B cell (primary cell): ENCODE measurements at regions not wholly inside any gene's neighbourhood (a gene's known extent, or its start where the extent isn't known, plus 50 kb on each side); places are given as distances from the start of the nearest gene placed in this dataset.

ENCODE experiments used
- ATAC-seq: fragments of 200-7000 bp; cut with Tn5 transposase; one replicate; pipeline ENCODE4 v1.10.0; 2021; ENCODE audit warnings: low read depth, mild to moderate bottlenecking, moderate number of reproducible peaks, moderate library complexity
- CTCF ChIA-PET: fragments of 350-600 bp; sonication (Branson Sonifier 250); formaldehyde crosslinking; loops from one replicate; lab custom pipeline; 2021; ENCODE audit warnings: antibody characterized with exemption, inconsistent platforms; lab: Charles Lee
- POLR2A ChIA-PET: fragments of 350-600 bp; sonication (Branson Sonifier 250); formaldehyde crosslinking; loops from one replicate; lab custom pipeline; 2021; ENCODE audit warnings: antibody characterized with exemption; lab: Charles Lee
- DNase-seq: peaks from one replicate; pipeline ENCODE4 v3.0.0; 2013
- H2AFZ ChIP-seq: 2 replicates; pipeline ENCODE4 v1.6.1; 2012; ENCODE audit warnings: mild to moderate bottlenecking, low read depth, low read length; ENCODE audit not compliant: insufficient read depth, poor library complexity, severe bottlenecking
- H3K27ac ChIP-seq, 2 donors: 1 replicate in 1 of 2; 2 replicates in 1 of 2; pipeline ENCODE4 v1.5.1; 2012 to 2013; ENCODE audit warnings: low read length in 2 of 2, mild to moderate bottlenecking in 2 of 2, moderate library complexity in 1 of 2
- H3K27me3 ChIP-seq, 4 experiments: fragments of 200-600 bp in 1 of 4; sonication (generic) in 1 of 4; replicated peaks in 1 of 4; 1 replicate in 2 of 4; 2 replicates in 2 of 4; pipeline versions ENCODE4 v1.6.1 to v1.7.0; 2013 to 2016; ENCODE audit warnings: low read length in 3 of 4, mild to moderate bottlenecking in 2 of 4, mixed read lengths in 1 of 4, moderate library complexity in 1 of 4; ENCODE audit not compliant: insufficient read depth in 4 of 4, control insufficient read depth in 3 of 4; ENCODE audit errors: control extremely low read depth in 1 of 4
- H3K36me3 ChIP-seq, 2 experiments: replicated peaks in 1 of 2; 1 replicate in 1 of 2; 2 replicates in 1 of 2; pipeline versions ENCODE4 v1.6.1 to v1.7.1; 2013; ENCODE audit warnings: low read length in 1 of 2; ENCODE audit not compliant: insufficient read depth in 2 of 2, control insufficient read depth in 1 of 2; ENCODE audit errors: control extremely low read depth in 1 of 2, extremely low read depth in 1 of 2
- H3K4me1 ChIP-seq, 2 donors: fragments of 200-600 bp in 1 of 2; sonication (generic) in 1 of 2; 1 replicate in 1 of 2; 2 replicates in 1 of 2; pipeline versions ENCODE4 v1.5.1 to v1.6.1; 2013 to 2017; ENCODE audit warnings: low read length in 2 of 2; ENCODE audit not compliant: control insufficient read depth in 2 of 2, insufficient read depth in 2 of 2
- H3K4me2 ChIP-seq: replicated peaks from 2 replicates; pipeline ENCODE3; 2012; ENCODE audit warnings: mild to moderate bottlenecking, low read depth, low read length; ENCODE audit not compliant: poor library complexity, severe bottlenecking
- H3K4me3 ChIP-seq, 5 experiments: fragments of 200-600 bp in 1 of 5; sonication (generic) in 1 of 5; 1 replicate in 3 of 5; 2 replicates in 2 of 5; pipeline versions ENCODE4 v1.5.1 to v1.7.0; 2011 to 2016; ENCODE audit warnings: low read length in 4 of 5, mild to moderate bottlenecking in 4 of 5, low read depth in 2 of 5, control low read depth in 1 of 5, moderate library complexity in 1 of 5; ENCODE audit not compliant: insufficient read depth in 1 of 5; ENCODE audit errors: control extremely low read depth in 1 of 5, extremely low read depth in 1 of 5
- H3K79me2 ChIP-seq: fragments of 200-600 bp; sonication (generic); one replicate; pipeline ENCODE4 v1.6.0; 2016; ENCODE audit warnings: low read length; ENCODE audit not compliant: control insufficient read depth, insufficient read depth
- H3K9ac ChIP-seq: fragments of 200-600 bp; sonication (generic); 2 replicates; pipeline ENCODE4 v1.6.1; 2017; ENCODE audit warnings: mild to moderate bottlenecking, low read length, moderate library complexity
- H3K9me3 ChIP-seq, 3 donors: one replicate each; pipeline versions ENCODE4 v1.6.1 to v1.7.1; 2013; ENCODE audit warnings: low read length in 2 of 3; ENCODE audit not compliant: control insufficient read depth in 2 of 3, insufficient read depth in 1 of 3; ENCODE audit errors: control extremely low read depth in 1 of 3
- H4K20me1 ChIP-seq: 2 replicates; pipeline ENCODE4 v1.6.0; 2012; ENCODE audit warnings: mild to moderate bottlenecking, low read length; ENCODE audit not compliant: insufficient read depth, control insufficient read depth, poor library complexity, severe bottlenecking
- H3K27ac Mint-ChIP-seq: one replicate; pipeline ENCODE4 v1.8.0; 2021; ENCODE audit warnings: mixed read lengths
- H3K27me3 Mint-ChIP-seq: one replicate; pipeline ENCODE4 v1.8.0; 2021; ENCODE audit warnings: mixed read lengths
- H3K4me1 Mint-ChIP-seq: one replicate; pipeline ENCODE4 v1.8.0; 2021; ENCODE audit warnings: mixed read lengths
- H3K4me3 Mint-ChIP-seq: one replicate; pipeline ENCODE4 v1.8.0; 2021; ENCODE audit warnings: mixed read lengths
- H3K9me3 Mint-ChIP-seq: one replicate; pipeline ENCODE4 v1.8.0; 2022; ENCODE audit warnings: mixed read lengths; ENCODE audit not compliant: insufficient read depth
- EZH2 ChIP-seq: IDR thresholded peaks from 2 replicates; pipeline ENCODE4 v1.6.1; 2012; ENCODE audit warnings: borderline replicate concordance, low read depth, mild to moderate bottlenecking, moderate library complexity, low read length; ENCODE audit not compliant: insufficient read depth, poor library complexity, severe bottlenecking
- WGBS: methylation state at CpG from one replicate; pipeline ENCODE4 v1.1.5; 2013; ENCODE audit warnings: missing lambda C conversion rate; ENCODE audit not compliant: insufficient coverage; 5-methylcytosine and 5-hydroxymethylcytosine counted together
- intact Hi-C: fragments of 100-400 bp; cut with micrococcal nuclease; formaldehyde crosslinking; loops from one replicate; pipeline ENCODE4 v1.10.0; 2022
- TF ChIP-seq, protein P1 (sequence below): fragments of 200-600 bp; IDR thresholded peaks from one replicate; pipeline ENCODE4 v1.8.0; 2022; ENCODE audit warnings: antibody characterized with exemption, mild to moderate bottlenecking

DNA sequence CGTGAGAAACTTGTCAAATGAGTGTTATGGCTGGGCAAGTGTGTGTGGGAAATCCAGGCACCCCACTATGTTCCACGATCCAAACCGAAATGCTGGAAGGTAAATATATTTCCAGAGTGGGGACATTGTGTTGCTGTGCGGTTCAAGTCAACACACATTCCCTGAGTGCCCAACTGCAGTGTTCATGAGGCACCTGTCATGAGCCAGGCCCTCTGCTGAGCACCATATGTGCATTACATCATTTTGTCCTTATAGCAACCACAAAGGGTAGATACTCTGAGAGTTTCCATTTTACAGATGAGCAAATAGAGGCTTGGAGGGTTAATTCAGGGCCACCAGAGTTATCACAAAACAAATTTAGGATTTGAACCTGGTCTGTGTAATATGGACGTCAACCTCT, 59.9 kb upstream of the SOD1 start:
- Histone ChIP-seq H2AFZ (no peak overlapping the region), H3K79me2 (no peaks in the 10 kb centered on the region), H3K4me3 (no peak overlapping the region), H3K4me2 (no peak overlapping the region), H3K36me3 (no peaks in the 10 kb centered on the region), H3K9ac (no peak overlapping the region), H3K27ac (no peak overlapping the region), H3K27me3 (no peaks in the 10 kb centered on the region), H4K20me1 (no peaks in the 10 kb centered on the region), H3K9me3 (no peaks in the 10 kb centered on the region), H3K4me1 (peaks cover 3% of the 10 kb centered on the region in 2 donors)
- CTCF ChIA-PET = interaction anchor here (0.9 kb wide), 1 partner anchor 404 kb away, joined by 6 read pairs; no protein-coding TSS in a partner anchor
- no peak for ATAC-seq
- no peaks in the 10 kb centered on the region for H3K9me3 Mint-ChIP-seq
- TF ChIP-seq, protein P1, sequence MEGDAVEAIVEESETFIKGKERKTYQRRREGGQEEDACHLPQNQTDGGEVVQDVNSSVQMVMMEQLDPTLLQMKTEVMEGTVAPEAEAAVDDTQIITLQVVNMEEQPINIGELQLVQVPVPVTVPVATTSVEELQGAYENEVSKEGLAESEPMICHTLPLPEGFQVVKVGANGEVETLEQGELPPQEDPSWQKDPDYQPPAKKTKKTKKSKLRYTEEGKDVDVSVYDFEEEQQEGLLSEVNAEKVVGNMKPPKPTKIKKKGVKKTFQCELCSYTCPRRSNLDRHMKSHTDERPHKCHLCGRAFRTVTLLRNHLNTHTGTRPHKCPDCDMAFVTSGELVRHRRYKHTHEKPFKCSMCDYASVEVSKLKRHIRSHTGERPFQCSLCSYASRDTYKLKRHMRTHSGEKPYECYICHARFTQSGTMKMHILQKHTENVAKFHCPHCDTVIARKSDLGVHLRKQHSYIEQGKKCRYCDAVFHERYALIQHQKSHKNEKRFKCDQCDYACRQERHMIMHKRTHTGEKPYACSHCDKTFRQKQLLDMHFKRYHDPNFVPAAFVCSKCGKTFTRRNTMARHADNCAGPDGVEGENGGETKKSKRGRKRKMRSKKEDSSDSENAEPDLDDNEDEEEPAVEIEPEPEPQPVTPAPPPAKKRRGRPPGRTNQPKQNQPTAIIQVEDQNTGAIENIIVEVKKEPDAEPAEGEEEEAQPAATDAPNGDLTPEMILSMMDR = no peak
- TF ChIP-seq EZH2 = no peak
- H3K27ac Mint-ChIP-seq = no peak overlapping the region
- 100% methylated on average over 3 of the region's 5 CpGs for WGBS
- peaks cover 2% of the 10 kb centered on the region for H3K4me1 Mint-ChIP-seq
- no peak for DNase-seq
- H3K27me3 Mint-ChIP-seq = no peaks in the 10 kb centered on the region
- H3K4me3 Mint-ChIP-seq = no peak overlapping the region
- POLR2A ChIA-PET = no interaction called here
- intact Hi-C loops = no loop called here

GRCh38 chr21:31599013-31599412, 60.5 kb upstream of the SOD1 start:
- H3K4me1 ChIP-seq = no peaks in the 10 kb centered on the region
- DNase-seq (no peak), ATAC-seq (no peak)
- H3K4me3 ChIP-seq = no peak overlapping the region
- no peaks in the 10 kb centered on the region for H3K79me2 ChIP-seq
- H3K4me1 Mint-ChIP-seq = no peaks in the 10 kb centered on the region
- no peaks in the 10 kb centered on the region for H4K20me1 ChIP-seq
- H3K9me3 Mint-ChIP-seq = no peaks in the 10 kb centered on the region
- H3K4me2 ChIP-seq = no peak overlapping the region
- H2AFZ ChIP-seq = no peak overlapping the region
- no peaks in the 10 kb centered on the region for H3K27me3 Mint-ChIP-seq
- intact Hi-C loops = no loop called here
- CTCF ChIA-PET = interaction anchor here (0.9 kb wide), 1 partner anchor 403 kb away, joined by 6 read pairs; no protein-coding TSS in a partner anchor
- 77% methylated on average over 3 of the region's 3 CpGs for WGBS
- no peak for TF ChIP-seq EZH2
- TF ChIP-seq, protein P1 = no peak
- no peak overlapping the region for H3K9ac ChIP-seq
- no peaks in the 10 kb centered on the region for H3K36me3 ChIP-seq
- H3K4me3 Mint-ChIP-seq = no peak overlapping the region
- no peaks in the 10 kb centered on the region for H3K9me3 ChIP-seq
- H3K27ac Mint-ChIP-seq = no peak overlapping the region
- POLR2A ChIA-PET = no interaction called here
- H3K27me3 ChIP-seq = no peaks in the 10 kb centered on the region
- H3K27ac ChIP-seq = no peak overlapping the region
